Nephron (organoid): ENCODE measurements at regions not wholly inside any gene's neighbourhood (a gene's known extent, or its start where the extent isn't known, plus 50 kb on each side); places are given as distances from the start of the nearest gene placed in this dataset.

Experiments used
- H3K27ac Mint-ChIP-seq, 3 experiments: 2 replicates each; pipeline ENCODE4 v1.8.0; 2020; ENCODE audit warnings: mixed read lengths in 3 of 3, mild to moderate bottlenecking in 2 of 3, moderate library complexity in 1 of 3
- H3K27me3 Mint-ChIP-seq: 2 replicates; pipeline ENCODE4 v1.8.0; 2021; ENCODE audit warnings: low read depth, mild to moderate bottlenecking, moderate library complexity, mixed read lengths
- H3K36me3 Mint-ChIP-seq: 2 replicates; pipeline ENCODE4 v1.8.0; 2020; ENCODE audit warnings: low read depth, mixed read lengths
- H3K4me1 Mint-ChIP-seq: 2 replicates; pipeline ENCODE4 v1.8.0; 2020; ENCODE audit warnings: mixed read lengths
- H3K4me3 Mint-ChIP-seq, 3 experiments: 2 replicates each; pipeline ENCODE4 v1.8.0; 2020; ENCODE audit warnings: mild to moderate bottlenecking in 3 of 3, mixed read lengths in 3 of 3, moderate library complexity in 2 of 3
- H3K9me3 Mint-ChIP-seq: 2 replicates; pipeline ENCODE4 v1.8.0; 2020; ENCODE audit warnings: mixed read lengths
- TF ChIP-seq, protein P1 (sequence below), 3 experiments: fragments of 200-600 bp; sonication (generic); IDR thresholded peaks; one replicate each; pipeline ENCODE4 v1.5.0; 2021; ENCODE audit warnings: antibody characterized with exemption in 3 of 3; ENCODE audit not compliant: unreplicated experiment in 3 of 3

- Mint-ChIP-seq H3K27me3 (no peaks in the 10 kb centered on the region), H3K9me3 (no peaks in the 10 kb centered on the region), H3K4me3 (no peak overlapping the region), H3K27ac (no peak overlapping the region), H3K36me3 (no peaks in the 10 kb centered on the region), H3K4me1 (no peaks in the 10 kb centered on the region)
- TF ChIP-seq, protein P1, sequence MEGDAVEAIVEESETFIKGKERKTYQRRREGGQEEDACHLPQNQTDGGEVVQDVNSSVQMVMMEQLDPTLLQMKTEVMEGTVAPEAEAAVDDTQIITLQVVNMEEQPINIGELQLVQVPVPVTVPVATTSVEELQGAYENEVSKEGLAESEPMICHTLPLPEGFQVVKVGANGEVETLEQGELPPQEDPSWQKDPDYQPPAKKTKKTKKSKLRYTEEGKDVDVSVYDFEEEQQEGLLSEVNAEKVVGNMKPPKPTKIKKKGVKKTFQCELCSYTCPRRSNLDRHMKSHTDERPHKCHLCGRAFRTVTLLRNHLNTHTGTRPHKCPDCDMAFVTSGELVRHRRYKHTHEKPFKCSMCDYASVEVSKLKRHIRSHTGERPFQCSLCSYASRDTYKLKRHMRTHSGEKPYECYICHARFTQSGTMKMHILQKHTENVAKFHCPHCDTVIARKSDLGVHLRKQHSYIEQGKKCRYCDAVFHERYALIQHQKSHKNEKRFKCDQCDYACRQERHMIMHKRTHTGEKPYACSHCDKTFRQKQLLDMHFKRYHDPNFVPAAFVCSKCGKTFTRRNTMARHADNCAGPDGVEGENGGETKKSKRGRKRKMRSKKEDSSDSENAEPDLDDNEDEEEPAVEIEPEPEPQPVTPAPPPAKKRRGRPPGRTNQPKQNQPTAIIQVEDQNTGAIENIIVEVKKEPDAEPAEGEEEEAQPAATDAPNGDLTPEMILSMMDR (IDR thresholded peaks at IDR 0.05; ENCODE audit: unreplicated experiment in 3 of 3) = no peak
These were observed 338.0 kb downstream of the EN1 start for GRCh38 chr2:118509319-118510004.

GRCh38 chr2:118508282-118508681, 339.2 kb downstream of the EN1 start:
- no peaks in the 10 kb centered on the region for H3K36me3 Mint-ChIP-seq
- peaks cover 2% of the 10 kb centered on the region for H3K27me3 Mint-ChIP-seq
- TF ChIP-seq, protein P1 (IDR thresholded peaks at IDR 0.05; ENCODE audit: unreplicated experiment in 3 of 3) = no peak
- no peaks in the 10 kb centered on the region for H3K4me1 Mint-ChIP-seq
- no peak overlapping the region for H3K4me3 Mint-ChIP-seq
- H3K9me3 Mint-ChIP-seq = no peaks in the 10 kb centered on the region
- no peak overlapping the region for H3K27ac Mint-ChIP-seq

DNA sequence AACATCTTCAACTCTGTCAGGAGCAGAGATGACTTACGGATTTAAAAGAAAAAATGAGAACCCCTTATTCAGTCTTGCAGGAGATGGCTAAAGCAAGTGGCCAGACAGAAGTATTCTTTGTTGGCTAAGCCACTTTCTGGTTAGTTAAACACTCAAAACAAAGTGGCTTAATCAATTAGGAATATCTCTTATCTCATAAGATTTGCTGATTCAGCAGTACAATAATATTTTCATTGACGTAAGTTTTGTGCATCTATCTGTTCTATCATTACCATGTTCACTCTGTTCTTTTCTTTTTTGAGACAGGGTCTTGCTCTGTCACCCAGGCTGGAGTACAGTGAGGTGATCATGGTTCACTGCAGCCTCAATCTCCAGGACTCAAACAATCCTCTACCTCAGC, 342.0 kb downstream of the EN1 start:
- H3K36me3 Mint-ChIP-seq = no peaks in the 10 kb centered on the region
- no peaks in the 10 kb centered on the region for H3K4me1 Mint-ChIP-seq
- no peaks in the 10 kb centered on the region for H3K9me3 Mint-ChIP-seq
- TF ChIP-seq, protein P1 (IDR thresholded peaks at IDR 0.05; ENCODE audit: unreplicated experiment in 3 of 3) = no peak
- H3K4me3 Mint-ChIP-seq = no peak overlapping the region
- no peak overlapping the region for H3K27ac Mint-ChIP-seq
- H3K27me3 Mint-ChIP-seq = peaks cover 6% of the 10 kb centered on the region

DNA sequence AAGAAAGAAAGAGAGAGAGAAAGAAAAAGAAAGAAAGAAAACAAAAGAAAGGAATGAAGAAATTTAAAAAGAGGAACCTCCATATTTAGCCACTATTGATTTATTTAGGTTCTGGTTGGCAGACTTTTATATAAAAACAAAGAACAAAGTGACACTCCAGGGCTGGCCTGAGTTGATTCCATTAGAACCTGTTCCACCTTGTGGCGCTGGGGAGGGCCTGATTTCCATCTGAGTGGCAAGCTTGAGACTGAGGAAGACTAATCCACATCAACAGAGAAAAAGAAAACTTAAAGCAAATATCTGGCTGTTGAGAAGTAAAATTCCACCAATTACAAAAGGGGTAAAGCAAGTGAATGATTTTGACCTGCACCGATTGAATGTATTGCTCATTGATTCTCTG, 345.3 kb downstream of the EN1 start:
- TF ChIP-seq, protein P1 (IDR thresholded peaks at IDR 0.05; ENCODE audit: unreplicated experiment in 3 of 3) = no peak
- no peaks in the 10 kb centered on the region for H3K36me3 Mint-ChIP-seq
- no peaks in the 10 kb centered on the region for H3K4me1 Mint-ChIP-seq

DNA sequence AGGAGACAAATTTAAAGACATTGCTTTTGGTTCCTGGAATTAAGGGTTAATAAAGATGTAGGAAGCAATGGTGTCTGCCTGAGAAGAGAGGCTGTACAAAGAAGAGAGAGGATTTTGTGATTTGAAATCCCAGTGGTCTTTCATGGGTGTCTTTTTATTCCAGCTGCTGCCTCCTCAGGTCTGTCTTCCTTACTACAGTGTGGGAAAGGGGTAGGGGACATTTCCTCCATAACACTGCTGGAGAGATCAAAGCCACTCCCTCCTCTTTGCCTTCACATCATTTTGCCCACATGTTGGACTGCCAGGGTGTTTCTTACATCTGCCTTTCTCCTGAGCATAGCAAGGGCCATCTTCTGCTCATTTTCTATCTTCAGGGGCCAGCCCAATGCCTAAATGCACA, 348.5 kb downstream of the EN1 start:
- Mint-ChIP-seq H3K36me3 (no peaks in the 10 kb centered on the region), H3K27me3 (peaks cover 15% of the 10 kb centered on the region), H3K9me3 (no peaks in the 10 kb centered on the region), H3K4me3 (no peak overlapping the region), H3K27ac (no peak overlapping the region), H3K4me1 (no peaks in the 10 kb centered on the region)
- TF ChIP-seq, protein P1 (IDR thresholded peaks at IDR 0.05; ENCODE audit: unreplicated experiment in 3 of 3) = no peak

More for the DNA sequence above, 345.3 kb downstream of the EN1 start:
- H3K9me3 Mint-ChIP-seq = no peaks in the 10 kb centered on the region
- H3K4me3 Mint-ChIP-seq = no peak overlapping the region
- H3K27me3 Mint-ChIP-seq = peaks cover 12% of the 10 kb centered on the region
- H3K27ac Mint-ChIP-seq = no peak overlapping the region
